Activated CD4-positive, alpha-beta T cell treated with anti-CD3 and anti-CD28 coated beads, Interleukin-2, amount 10 ng/mL, durations not matched to agents 24 days and 14 days (primary cell): ENCODE measurements at regions not wholly inside any gene's neighbourhood (a gene's known extent, or its start where the extent isn't known, plus 50 kb on each side); places are given as distances from the start of the nearest gene placed in this dataset.
"Not testable (repeated sequence)": the region's sequence is repeated elsewhere in the genome, so short reads cannot be mapped to it uniquely, and the experiment has no call there.

Experiments
- DNase-seq: peaks from one replicate; pipeline ENCODE4 v3.0.0; 2022
- H3K27ac Mint-ChIP-seq: one replicate; pipeline ENCODE4 v1.8.0; 2022; ENCODE audit warnings: mild to moderate bottlenecking, mixed read lengths
- H3K27me3 Mint-ChIP-seq: one replicate; pipeline ENCODE4 v1.8.0; 2022; ENCODE audit warnings: mixed read lengths
- H3K36me3 Mint-ChIP-seq: one replicate; pipeline ENCODE4 v1.8.0; 2022; ENCODE audit warnings: low read depth, mild to moderate bottlenecking, mixed read lengths
- H3K4me1 Mint-ChIP-seq: one replicate; pipeline ENCODE4 v1.8.0; 2021; ENCODE audit warnings: mixed read lengths
- H3K4me3 Mint-ChIP-seq: one replicate; pipeline ENCODE4 v1.8.0; 2022; ENCODE audit warnings: mild to moderate bottlenecking, moderate library complexity, mixed read lengths
- H3K9me3 Mint-ChIP-seq: one replicate; pipeline ENCODE4 v1.8.0; 2021; ENCODE audit warnings: mixed read lengths
- intact Hi-C: fragments of 100-400 bp; cut with micrococcal nuclease; formaldehyde crosslinking; loops from one replicate; pipeline ENCODE4 v1.15.1; 2023

GRCh38 chr10:84603971-84604370 is 275.6 kb downstream of the CCSER2 start:
- Mint-ChIP-seq H3K27me3 (peaks cover 20% of the 10 kb centered on the region), H3K4me1 (peaks cover 4% of the 10 kb centered on the region), H3K36me3 (no peaks in the 10 kb centered on the region), H3K9me3 (no peaks in the 10 kb centered on the region), H3K27ac (no peak overlapping the region), H3K4me3 (no peak overlapping the region)
- no peak for DNase-seq
- intact Hi-C loops = no loop called here

GRCh38 chr10:84605802-84606201 is 277.4 kb downstream of the CCSER2 start:
- Mint-ChIP-seq H3K27me3 (peaks cover 25% of the 10 kb centered on the region), H3K9me3 (no peaks in the 10 kb centered on the region), H3K4me3 (no peak overlapping the region), H3K4me1 (peaks cover 4% of the 10 kb centered on the region), H3K36me3 (no peaks in the 10 kb centered on the region), H3K27ac (no peak overlapping the region)
- no peak for DNase-seq
- intact Hi-C loops = no loop called here

GRCh38 chr10:84606428-84606827 is 278.0 kb downstream of the CCSER2 start:
- Mint-ChIP-seq H3K4me1 (peaks cover 4% of the 10 kb centered on the region), H3K4me3 (no peak overlapping the region), H3K36me3 (no peaks in the 10 kb centered on the region), H3K27ac (no peak overlapping the region), H3K9me3 (no peaks in the 10 kb centered on the region), H3K27me3 (peaks cover 25% of the 10 kb centered on the region)
- intact Hi-C loops = no loop called here
- no peak for DNase-seq

GRCh38 chr10:84607044-84607443 is 278.7 kb downstream of the CCSER2 start:
- H3K27me3 Mint-ChIP-seq = peaks cover 25% of the 10 kb centered on the region
- peaks cover 4% of the 10 kb centered on the region for H3K4me1 Mint-ChIP-seq
- intact Hi-C loops = no loop called here
- H3K27ac Mint-ChIP-seq = no peak overlapping the region
- H3K36me3 Mint-ChIP-seq = no peaks in the 10 kb centered on the region
- DNase-seq = no peak
- no peaks in the 10 kb centered on the region for H3K9me3 Mint-ChIP-seq
- H3K4me3 Mint-ChIP-seq = no peak overlapping the region

GRCh38 chr10:84607523-84607922 is 279.1 kb downstream of the CCSER2 start:
- Mint-ChIP-seq H3K36me3 (no peaks in the 10 kb centered on the region), H3K4me3 (no peak overlapping the region), H3K4me1 (peaks cover 4% of the 10 kb centered on the region), H3K9me3 (no peaks in the 10 kb centered on the region), H3K27me3 (peaks cover 25% of the 10 kb centered on the region), H3K27ac (no peak overlapping the region)
- no peak for DNase-seq
- intact Hi-C loops = no loop called here

- Mint-ChIP-seq H3K4me1 (peaks cover 4% of the 10 kb centered on the region), H3K4me3 (no peak overlapping the region), H3K27me3 (peaks cover 25% of the 10 kb centered on the region), H3K36me3 (no peaks in the 10 kb centered on the region), H3K27ac (no peak overlapping the region), H3K9me3 (no peaks in the 10 kb centered on the region)
- intact Hi-C loops = no loop called here
- no peak for DNase-seq
Measured at GRCh38 chr10:84608126-84608525, 279.7 kb downstream of the CCSER2 start.

GRCh38 chr10:84613336-84614021 is 285.1 kb downstream of the CCSER2 start:
- Mint-ChIP-seq H3K27ac (no peak overlapping the region), H3K9me3 (no peaks in the 10 kb centered on the region), H3K36me3 (no peaks in the 10 kb centered on the region), H3K4me1 (no peaks in the 10 kb centered on the region), H3K4me3 (no peak overlapping the region), H3K27me3 (peaks cover 8% of the 10 kb centered on the region)
- no peak for DNase-seq
- intact Hi-C loops = no loop called here

- Mint-ChIP-seq H3K27ac (no peak overlapping the region), H3K36me3 (no peaks in the 10 kb centered on the region), H3K4me3 (no peak overlapping the region), H3K9me3 (no peaks in the 10 kb centered on the region), H3K4me1 (no peaks in the 10 kb centered on the region), H3K27me3 (no peaks in the 10 kb centered on the region)
- intact Hi-C loops = no loop called here
- DNase-seq = no peak
Measured at GRCh38 chr10:84626397-84627087, 298.2 kb downstream of the CCSER2 start.

GRCh38 chr10:84632866-84633265 is 304.5 kb downstream of the CCSER2 start:
- intact Hi-C loops = no loop called here

GRCh38 chr10:84634636-84635035 is 306.2 kb downstream of the CCSER2 start:
- intact Hi-C loops = no loop called here
- H3K27me3 Mint-ChIP-seq = peaks cover 4% of the 10 kb centered on the region
- no peaks in the 10 kb centered on the region for H3K36me3 Mint-ChIP-seq
- no peaks in the 10 kb centered on the region for H3K4me1 Mint-ChIP-seq
- no peaks in the 10 kb centered on the region for H3K9me3 Mint-ChIP-seq
- no peak overlapping the region for H3K27ac Mint-ChIP-seq
- DNase-seq = no peak
- H3K4me3 Mint-ChIP-seq = no peak overlapping the region

More at GRCh38 chr10:84632866-84633265, 304.5 kb downstream of the CCSER2 start:
- Mint-ChIP-seq H3K36me3 (no peaks in the 10 kb centered on the region), H3K4me1 (no peaks in the 10 kb centered on the region), H3K27ac (no peak overlapping the region), H3K4me3 (no peak overlapping the region), H3K9me3 (no peaks in the 10 kb centered on the region), H3K27me3 (peaks cover 4% of the 10 kb centered on the region)
- no peak for DNase-seq

- H3K4me1 Mint-ChIP-seq, H3K27ac Mint-ChIP-seq, H3K36me3 Mint-ChIP-seq, H3K9me3 Mint-ChIP-seq, intact Hi-C loops, DNase-seq, H3K4me3 Mint-ChIP-seq, H3K27me3 Mint-ChIP-seq: not testable (repeated sequence)
Measured at GRCh38 chr10:84650628-84651027, 322.2 kb downstream of the CCSER2 start.

GRCh38 chr10:84654671-84655070 is 326.3 kb downstream of the CCSER2 start:
- intact Hi-C loops = no loop called here
- Mint-ChIP-seq H3K27ac (no peak overlapping the region), H3K9me3 (no peaks in the 10 kb centered on the region), H3K36me3 (no peaks in the 10 kb centered on the region), H3K4me1 (no peaks in the 10 kb centered on the region), H3K27me3 (no peaks in the 10 kb centered on the region), H3K4me3 (no peak overlapping the region)
- DNase-seq = no peak

GRCh38 chr10:84659027-84659426 is 330.6 kb downstream of the CCSER2 start:
- Mint-ChIP-seq H3K4me1 (peaks cover 6% of the 10 kb centered on the region), H3K36me3 (no peaks in the 10 kb centered on the region), H3K9me3 (no peaks in the 10 kb centered on the region), H3K4me3 (no peak overlapping the region), H3K27me3 (no peaks in the 10 kb centered on the region), H3K27ac (no peak overlapping the region)
- no peak for DNase-seq
- intact Hi-C loops = no loop called here

- intact Hi-C loops = no loop called here
- Mint-ChIP-seq H3K9me3 (no peaks in the 10 kb centered on the region), H3K27ac (no peak overlapping the region), H3K4me3 (no peak overlapping the region), H3K4me1 (peaks cover 6% of the 10 kb centered on the region), H3K36me3 (no peaks in the 10 kb centered on the region), H3K27me3 (no peaks in the 10 kb centered on the region)
- no peak for DNase-seq
Measured at GRCh38 chr10:84659497-84660439, 331.4 kb downstream of the CCSER2 start.
